ENCODE measurements at regions not wholly inside any gene's neighbourhood (a gene's known extent, or its start where the extent isn't known, plus 50 kb on each side); places are given as distances from the start of the nearest gene placed in this dataset.

GRCh38 chr6:22098601-22099031, 198.2 kb downstream of the PRL start:
- TF ChIP-seq CREB5 (CRISPR knock-in tag; IDR thresholded peaks at IDR 0.05; ENCODE audit: low read depth) (no peak), ISL1 (CRISPR knock-in tag; IDR thresholded peaks at IDR 0.05) (no peak), TSHZ2 (CRISPR knock-in tag; IDR thresholded peaks at IDR 0.05) (no peak), ZNF8 (CRISPR knock-in tag; IDR thresholded peaks at IDR 0.05) (no peak), ESRRG (CRISPR knock-in tag; IDR thresholded peaks at IDR 0.05) (no peak), ARNTL (CRISPR knock-in tag; IDR thresholded peaks at IDR 0.05; ENCODE audit: borderline replicate concordance, low read depth) (no peak)
